ENCODE measurements at regions not wholly inside any gene's neighbourhood (a gene's known extent, or its start where the extent isn't known, plus 50 kb on each side); places are given as distances from the start of the nearest gene placed in this dataset.

- TF ChIP-seq, protein P1, sequence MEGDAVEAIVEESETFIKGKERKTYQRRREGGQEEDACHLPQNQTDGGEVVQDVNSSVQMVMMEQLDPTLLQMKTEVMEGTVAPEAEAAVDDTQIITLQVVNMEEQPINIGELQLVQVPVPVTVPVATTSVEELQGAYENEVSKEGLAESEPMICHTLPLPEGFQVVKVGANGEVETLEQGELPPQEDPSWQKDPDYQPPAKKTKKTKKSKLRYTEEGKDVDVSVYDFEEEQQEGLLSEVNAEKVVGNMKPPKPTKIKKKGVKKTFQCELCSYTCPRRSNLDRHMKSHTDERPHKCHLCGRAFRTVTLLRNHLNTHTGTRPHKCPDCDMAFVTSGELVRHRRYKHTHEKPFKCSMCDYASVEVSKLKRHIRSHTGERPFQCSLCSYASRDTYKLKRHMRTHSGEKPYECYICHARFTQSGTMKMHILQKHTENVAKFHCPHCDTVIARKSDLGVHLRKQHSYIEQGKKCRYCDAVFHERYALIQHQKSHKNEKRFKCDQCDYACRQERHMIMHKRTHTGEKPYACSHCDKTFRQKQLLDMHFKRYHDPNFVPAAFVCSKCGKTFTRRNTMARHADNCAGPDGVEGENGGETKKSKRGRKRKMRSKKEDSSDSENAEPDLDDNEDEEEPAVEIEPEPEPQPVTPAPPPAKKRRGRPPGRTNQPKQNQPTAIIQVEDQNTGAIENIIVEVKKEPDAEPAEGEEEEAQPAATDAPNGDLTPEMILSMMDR (IDR thresholded peaks at IDR 0.05; ENCODE audit: poor library complexity, severe bottlenecking): no peak
- no peak for TF ChIP-seq RAD21 (conservative IDR thresholded peaks at IDR 0.05)
Measured at GRCh38 chr6:23302514-23302913, 733.1 kb downstream of the HDGFL1 start.

Data from neural cell (in vitro differentiated cells).